ENCODE measurements at regions not wholly inside any gene's neighbourhood (a gene's known extent, or its start where the extent isn't known, plus 50 kb on each side); places are given as distances from the start of the nearest gene placed in this dataset.
"Not testable (repeated sequence)": the region's sequence is repeated elsewhere in the genome, so short reads cannot be mapped to it uniquely, and the experiment has no call there.

GRCh38 chr14:105706701-105707019 is 180.3 kb downstream of the TMEM121 start:
- not testable (repeated sequence) for TF ChIP-seq YY1 (IDR thresholded peaks at IDR 0.05; ENCODE audit: insufficient read depth, insufficient read length); SUZ12 (IDR thresholded peaks at IDR 0.05; ENCODE audit: extremely low read depth, insufficient read depth, insufficient read length); ZNF274 (IDR thresholded peaks at IDR 0.05; ENCODE audit: low read depth, low read length)

Data from NT2/D1 (cell line).